DND-41 (cell line): ENCODE measurements at regions not wholly inside any gene's neighbourhood (a gene's known extent, or its start where the extent isn't known, plus 50 kb on each side); places are given as distances from the start of the nearest gene placed in this dataset.

Experiments
- EZH2 ChIP-seq: IDR thresholded peaks from 3 replicates; pipeline ENCODE4 v1.6.1; 2012; ENCODE audit warnings: borderline replicate concordance, low read depth, mild to moderate bottlenecking, moderate library complexity, low read length, inconsistent platforms; ENCODE audit not compliant: severe bottlenecking
- TF ChIP-seq, protein P1 (sequence below): IDR thresholded peaks from 2 replicates; pipeline ENCODE4 v1.5.1; 2012; ENCODE audit warnings: borderline replicate concordance, low read length, moderate library complexity, mild to moderate bottlenecking; ENCODE audit not compliant: poor library complexity, severe bottlenecking; ENCODE audit errors: extremely low read depth

GRCh38 chrX:22409418-22409817, 136.7 kb downstream of the CBLL2 start:
- TF ChIP-seq, protein P1, sequence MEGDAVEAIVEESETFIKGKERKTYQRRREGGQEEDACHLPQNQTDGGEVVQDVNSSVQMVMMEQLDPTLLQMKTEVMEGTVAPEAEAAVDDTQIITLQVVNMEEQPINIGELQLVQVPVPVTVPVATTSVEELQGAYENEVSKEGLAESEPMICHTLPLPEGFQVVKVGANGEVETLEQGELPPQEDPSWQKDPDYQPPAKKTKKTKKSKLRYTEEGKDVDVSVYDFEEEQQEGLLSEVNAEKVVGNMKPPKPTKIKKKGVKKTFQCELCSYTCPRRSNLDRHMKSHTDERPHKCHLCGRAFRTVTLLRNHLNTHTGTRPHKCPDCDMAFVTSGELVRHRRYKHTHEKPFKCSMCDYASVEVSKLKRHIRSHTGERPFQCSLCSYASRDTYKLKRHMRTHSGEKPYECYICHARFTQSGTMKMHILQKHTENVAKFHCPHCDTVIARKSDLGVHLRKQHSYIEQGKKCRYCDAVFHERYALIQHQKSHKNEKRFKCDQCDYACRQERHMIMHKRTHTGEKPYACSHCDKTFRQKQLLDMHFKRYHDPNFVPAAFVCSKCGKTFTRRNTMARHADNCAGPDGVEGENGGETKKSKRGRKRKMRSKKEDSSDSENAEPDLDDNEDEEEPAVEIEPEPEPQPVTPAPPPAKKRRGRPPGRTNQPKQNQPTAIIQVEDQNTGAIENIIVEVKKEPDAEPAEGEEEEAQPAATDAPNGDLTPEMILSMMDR = no peak
- no peak for TF ChIP-seq EZH2
